DND-41 (cell line): ENCODE measurements at regions not wholly inside any gene's neighbourhood (a gene's known extent, or its start where the extent isn't known, plus 50 kb on each side); places are given as distances from the start of the nearest gene placed in this dataset.

ENCODE experiments used
- ATAC-seq: fragments of 200-7000 bp; cut with Tn5 transposase; 3 replicates; pipeline ENCODE4 v1.9.1; 2021; ENCODE audit warnings: low read depth; ENCODE audit not compliant: insufficient read depth
- DNase-seq: peaks from one replicate; pipeline ENCODE4 v3.0.0-alpha.2; 2020
- H2AFZ ChIP-seq: 2 replicates; pipeline ENCODE4 v1.6.0; 2012; ENCODE audit warnings: low read depth, low read length
- H3K27ac ChIP-seq: 2 replicates; pipeline ENCODE4 v1.5.1; 2012; ENCODE audit warnings: low read length, inconsistent platforms
- H3K27me3 ChIP-seq: fragments of 200-600 bp; sonication (generic); 2 replicates; pipeline ENCODE4 v1.6.0; 2012; ENCODE audit warnings: low read length, mild to moderate bottlenecking, inconsistent platforms; ENCODE audit not compliant: insufficient read depth, poor library complexity
- H3K36me3 ChIP-seq: 2 replicates; pipeline ENCODE4 v1.5.1; 2012; ENCODE audit warnings: low read length, inconsistent platforms; ENCODE audit not compliant: insufficient read depth
- H3K4me1 ChIP-seq: 2 replicates; pipeline ENCODE4 v1.5.1; 2012; ENCODE audit warnings: mild to moderate bottlenecking, low read length; ENCODE audit not compliant: insufficient read depth
- H3K4me2 ChIP-seq: 2 replicates; pipeline ENCODE4 v1.6.0; 2012; ENCODE audit warnings: mild to moderate bottlenecking, moderate library complexity, low read length, inconsistent platforms; ENCODE audit not compliant: insufficient read depth
- H3K4me3 ChIP-seq, 2 experiments: fragments of 200-600 bp in 1 of 2; shearing (Covaris generic) in 1 of 2; 2 replicates each; pipeline ENCODE4 v1.5.1; 2012 to 2016; ENCODE audit warnings: inconsistent platforms in 2 of 2, low read length in 2 of 2, mild to moderate bottlenecking in 2 of 2, low read depth in 1 of 2, moderate library complexity in 1 of 2
- H3K79me2 ChIP-seq: 2 replicates; pipeline ENCODE4 v1.6.0; 2012; ENCODE audit warnings: low read length, inconsistent platforms; ENCODE audit not compliant: insufficient read depth
- H3K9ac ChIP-seq: 2 replicates; pipeline ENCODE4 v1.6.0; 2012; ENCODE audit warnings: low read depth, mild to moderate bottlenecking, inconsistent platforms, low read length, moderate library complexity
- H3K9me3 ChIP-seq: 2 replicates; pipeline ENCODE4 v1.5.1; 2012; ENCODE audit warnings: low read length, moderate library complexity, mild to moderate bottlenecking, inconsistent platforms; ENCODE audit not compliant: insufficient read depth, severe bottlenecking
- H4K20me1 ChIP-seq: 2 replicates; pipeline ENCODE4 v1.6.0; 2012; ENCODE audit warnings: low read length; ENCODE audit not compliant: insufficient read depth
- CTCF ChIP-seq: IDR thresholded peaks from 2 replicates; pipeline ENCODE4 v1.5.1; 2012; ENCODE audit warnings: borderline replicate concordance, low read length, moderate library complexity, mild to moderate bottlenecking; ENCODE audit not compliant: poor library complexity, severe bottlenecking; ENCODE audit errors: extremely low read depth
- EZH2 ChIP-seq: IDR thresholded peaks from 3 replicates; pipeline ENCODE4 v1.6.1; 2012; ENCODE audit warnings: borderline replicate concordance, low read depth, mild to moderate bottlenecking, moderate library complexity, low read length, inconsistent platforms; ENCODE audit not compliant: severe bottlenecking

GRCh38 chr12:16716928-16717327 is 111.0 kb upstream of the LMO3 start:
- no peaks in the 10 kb centered on the region for H3K4me1 ChIP-seq
- no peaks in the 10 kb centered on the region for H3K27me3 ChIP-seq
- no peak overlapping the region for H3K27ac ChIP-seq
- no peak overlapping the region for H3K4me2 ChIP-seq
- H4K20me1 ChIP-seq, result no peaks in the 10 kb centered on the region
- DNase-seq, result no peak
- no peaks in the 10 kb centered on the region for H3K36me3 ChIP-seq
- no peak for TF ChIP-seq CTCF
- TF ChIP-seq EZH2, result no peak
- H3K4me3 ChIP-seq, result no peak overlapping the region
- H3K9me3 ChIP-seq, result no peaks in the 10 kb centered on the region
- ATAC-seq, result no peak
- no peak overlapping the region for H3K9ac ChIP-seq
- no peaks in the 10 kb centered on the region for H3K79me2 ChIP-seq
- no peak overlapping the region for H2AFZ ChIP-seq

GRCh38 chr12:16692099-16692498 is 86.1 kb upstream of the LMO3 start:
- ATAC-seq, result no peak
- Histone ChIP-seq H3K27ac (no peak overlapping the region), H3K4me3 (no peak overlapping the region), H3K79me2 (no peaks in the 10 kb centered on the region), H3K4me2 (no peak overlapping the region), H3K9me3 (no peaks in the 10 kb centered on the region), H3K27me3 (no peaks in the 10 kb centered on the region), H3K36me3 (no peaks in the 10 kb centered on the region), H3K4me1 (no peaks in the 10 kb centered on the region), H2AFZ (no peak overlapping the region), H3K9ac (no peak overlapping the region), H4K20me1 (no peaks in the 10 kb centered on the region)
- TF ChIP-seq EZH2, result no peak
- TF ChIP-seq CTCF, result no peak
- DNase-seq, result no peak

GRCh38 chr12:16691624-16692023 is 85.7 kb upstream of the LMO3 start:
- Histone ChIP-seq H3K4me3 (no peak overlapping the region), H3K27me3 (no peaks in the 10 kb centered on the region), H4K20me1 (no peaks in the 10 kb centered on the region), H3K9me3 (no peaks in the 10 kb centered on the region), H3K4me1 (no peaks in the 10 kb centered on the region), H3K9ac (no peak overlapping the region), H3K27ac (no peak overlapping the region), H3K36me3 (no peaks in the 10 kb centered on the region), H3K79me2 (no peaks in the 10 kb centered on the region), H3K4me2 (no peak overlapping the region), H2AFZ (no peak overlapping the region)
- no peak for TF ChIP-seq CTCF
- no peak for TF ChIP-seq EZH2
- no peak for ATAC-seq
- no peak for DNase-seq

- Histone ChIP-seq H3K27ac (no peak overlapping the region), H3K79me2 (no peaks in the 10 kb centered on the region), H3K27me3 (no peaks in the 10 kb centered on the region), H3K36me3 (no peaks in the 10 kb centered on the region), H2AFZ (no peak overlapping the region), H3K4me3 (no peak overlapping the region), H4K20me1 (no peaks in the 10 kb centered on the region), H3K9me3 (no peaks in the 10 kb centered on the region), H3K4me2 (no peak overlapping the region), H3K9ac (no peak overlapping the region), H3K4me1 (no peaks in the 10 kb centered on the region)
- no peak for TF ChIP-seq CTCF
- DNase-seq, result no peak
- ATAC-seq, result no peak
Measured at GRCh38 chr12:16688200-16688599, 82.2 kb upstream of the LMO3 start.
